ENCODE measurements at regions not wholly inside any gene's neighbourhood (a gene's known extent, or its start where the extent isn't known, plus 50 kb on each side); places are given as distances from the start of the nearest gene placed in this dataset.

DNA sequence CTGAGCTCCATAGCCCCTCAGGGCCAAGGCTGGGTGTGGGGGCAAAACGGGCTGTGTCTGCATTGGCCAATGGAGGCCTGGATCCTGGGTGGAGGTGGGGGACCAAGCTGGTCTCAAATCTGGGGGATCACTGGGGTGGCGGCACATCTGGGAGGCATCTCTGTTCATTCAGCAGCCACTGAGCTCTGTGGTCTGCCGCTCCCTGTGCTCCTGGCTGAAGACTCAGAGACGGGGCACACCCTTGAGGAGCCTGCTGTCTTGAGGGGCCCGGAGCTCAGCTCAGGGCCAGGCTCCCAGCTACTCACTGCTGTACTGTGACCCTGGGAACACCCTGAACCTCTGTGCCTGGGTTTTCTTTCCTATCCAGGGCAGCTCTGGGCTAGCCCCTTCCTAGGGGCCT, 90.3 kb upstream of the WNT4 start:
- ChIA-PET CTCF (ENCODE audit: partially characterized antibody) (interaction anchor here (0.8 to 2.7 kb wide), 11 partner anchors 16 to 183 kb away, joined by 3 to 12 read pairs (median 4); no protein-coding TSS in a partner anchor), POLR2A (ENCODE audit: partially characterized antibody) (interaction anchor here (1.2 kb wide), 1 partner anchor 17 kb away, joined by 3 read pairs; no protein-coding TSS in a partner anchor)
- peaks cover 8% of the 10 kb centered on the region; the same call in 1 of the 2 replicates for H3K23me2 ChIP-seq (ENCODE audit: low read depth, low read length)
- H4K91ac ChIP-seq (replicated peaks; ENCODE audit: insufficient read length, low read length) = peak overlapping the region; percentile 25
- H3K14ac ChIP-seq (ENCODE audit: insufficient read length) = no peak overlapping the region
- H3K27ac ChIP-seq (ENCODE audit: low read depth, low read length) = no peak overlapping the region
- H3K36me3 ChIP-seq (ENCODE audit: control insufficient read depth in 2 of 4, insufficient read depth in 4 of 4, low read length in 3 of 4) = no peaks in the 10 kb centered on the region
- H2AK5ac ChIP-seq (ENCODE audit: low read depth, low read length) = no peak overlapping the region
- no peak overlapping the region for H3K23ac ChIP-seq (ENCODE audit: insufficient read length)
- H3K79me2 ChIP-seq (ENCODE audit: control insufficient read depth in 1 of 2, insufficient read depth in 2 of 2, low read length in 2 of 2) = no peaks in the 10 kb centered on the region
- H2BK12ac ChIP-seq (ENCODE audit: low read depth, low read length) = peak overlapping the region; percentile 68; the same call in 1 of the 2 replicates
- H2BK5ac ChIP-seq (ENCODE audit: low read depth, low read length) = no peak overlapping the region
- no peak overlapping the region; a peak in 1 of 4 replicates for H3K4me2 ChIP-seq (ENCODE audit: insufficient read depth in 1 of 2, low read depth in 2 of 2, low read length in 2 of 2)
- WGBS, 2 experiments (ENCODE audit: extremely low coverage in 1 of 2, insufficient coverage in 1 of 2, insufficient read length in 1 of 2, insufficient replicate concordance in 2 of 2, low coverage in 1 of 2, low lambda C conversion rate in 2 of 2, missing lambda C conversion rate in 1 of 2) = 82% methylated on average over 5 of the region's 5 CpGs; no CpG with 5 or more reads in 1 of the 2 experiments
- no peak overlapping the region for H2BK20ac ChIP-seq (ENCODE audit: low read length)
- peaks cover 15 to 38% (median 21%) of the 10 kb centered on the region in 4 experiments for H3K4me1 ChIP-seq (replicated peaks in 1 of 4; ENCODE audit: control insufficient read depth in 3 of 4, insufficient read depth in 4 of 4, low read length in 3 of 4)
- H2BK15ac ChIP-seq (ENCODE audit: low read length) = no peak overlapping the region
- H3K9ac ChIP-seq (replicated peaks in 1 of 4; ENCODE audit: extremely low read depth in 1 of 4, low read depth in 3 of 4, low read length in 3 of 4) = no peak overlapping the region
- no peak overlapping the region for H4K5ac ChIP-seq (ENCODE audit: insufficient read length, low read depth, low read length)
- no peak for DNase-seq (ENCODE audit: low read depth in 1 of 2, low spot score in 2 of 2)
- H3K27me3 ChIP-seq (replicated peaks in 1 of 4; ENCODE audit: control insufficient read depth in 3 of 4, extremely low read depth in 1 of 4, insufficient read depth in 3 of 4, low read length in 3 of 4) = no peaks in the 10 kb centered on the region; a peak in 1 of 7 replicates
- TF ChIP-seq POLR2AphosphoS5 (IDR thresholded peaks at IDR 0.05; ENCODE audit: low read depth, low read length) = no peak
- H3K9me3 ChIP-seq (ENCODE audit: insufficient read depth in 2 of 2, low read depth in 1 of 2, low read length in 1 of 2) = no peaks in the 10 kb centered on the region
- H4K8ac ChIP-seq (ENCODE audit: extremely low read depth, insufficient read depth, low read length) = no peak overlapping the region
- H4K20me1 ChIP-seq (replicated peaks in 1 of 2; ENCODE audit: control insufficient read depth in 1 of 2, insufficient read depth in 2 of 2, low read length in 2 of 2) = no peaks in the 10 kb centered on the region
- no peak overlapping the region for H2AFZ ChIP-seq (ENCODE audit: low read length)
- no peak overlapping the region for H2BK120ac ChIP-seq (replicated peaks; ENCODE audit: low read depth, low read length)
- H3K56ac ChIP-seq (replicated peaks; ENCODE audit: insufficient read length, low read depth, low read length) = no peak overlapping the region
- peak overlapping the region; percentile 36; the same call in 1 of the 2 replicates for H3K18ac ChIP-seq (ENCODE audit: extremely low read depth, low read length)
- no peak overlapping the region for H3K4ac ChIP-seq (replicated peaks; ENCODE audit: insufficient read length, low read depth, low read length)
- no peaks in the 10 kb centered on the region for H3K79me1 ChIP-seq (ENCODE audit: low read depth, low read length)
- H3K4me3 ChIP-seq (ENCODE audit: extremely low read depth in 1 of 4, insufficient read depth in 2 of 4, low read depth in 3 of 4, low read length in 4 of 4) = no peak overlapping the region
- no peak for FAIRE-seq

Measured in H1 (cell line).